ENCODE measurements at regions not wholly inside any gene's neighbourhood (a gene's known extent, or its start where the extent isn't known, plus 50 kb on each side); places are given as distances from the start of the nearest gene placed in this dataset.
"Not testable (repeated sequence)": the region's sequence is repeated elsewhere in the genome, so short reads cannot be mapped to it uniquely, and the experiment has no call there.

DNA sequence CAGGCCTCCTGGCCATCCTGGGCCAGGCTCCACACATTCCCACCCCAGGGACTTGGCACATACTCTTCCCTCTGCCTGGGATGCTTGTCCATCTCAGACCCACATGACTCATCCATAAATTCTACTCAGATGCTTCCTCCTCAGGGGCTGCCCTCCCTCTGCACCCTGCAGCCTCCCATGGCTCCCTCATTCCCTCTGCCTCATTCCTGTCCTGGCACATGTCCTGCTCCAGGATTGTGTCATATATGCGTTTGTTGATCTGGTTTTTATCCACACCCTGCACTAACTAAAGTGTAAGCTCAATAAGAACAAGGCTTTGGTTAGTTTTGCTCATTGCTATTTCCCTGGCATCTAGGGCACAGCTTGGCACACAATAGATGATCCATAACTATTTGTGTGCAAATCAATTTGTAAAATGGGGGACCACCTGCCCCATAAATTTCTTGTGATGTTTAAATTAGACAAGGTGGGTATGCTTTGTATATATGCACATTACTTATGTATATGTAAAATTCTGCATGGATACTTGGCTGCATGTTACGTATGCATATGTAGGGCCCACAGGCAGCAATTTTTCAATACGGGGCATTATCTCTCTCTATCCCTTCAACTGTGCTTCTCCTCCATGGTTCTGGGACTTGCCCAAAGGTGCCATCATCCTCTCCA, 191.4 kb downstream of the PTPRU start:
- no peak for DNase-seq

DNA sequence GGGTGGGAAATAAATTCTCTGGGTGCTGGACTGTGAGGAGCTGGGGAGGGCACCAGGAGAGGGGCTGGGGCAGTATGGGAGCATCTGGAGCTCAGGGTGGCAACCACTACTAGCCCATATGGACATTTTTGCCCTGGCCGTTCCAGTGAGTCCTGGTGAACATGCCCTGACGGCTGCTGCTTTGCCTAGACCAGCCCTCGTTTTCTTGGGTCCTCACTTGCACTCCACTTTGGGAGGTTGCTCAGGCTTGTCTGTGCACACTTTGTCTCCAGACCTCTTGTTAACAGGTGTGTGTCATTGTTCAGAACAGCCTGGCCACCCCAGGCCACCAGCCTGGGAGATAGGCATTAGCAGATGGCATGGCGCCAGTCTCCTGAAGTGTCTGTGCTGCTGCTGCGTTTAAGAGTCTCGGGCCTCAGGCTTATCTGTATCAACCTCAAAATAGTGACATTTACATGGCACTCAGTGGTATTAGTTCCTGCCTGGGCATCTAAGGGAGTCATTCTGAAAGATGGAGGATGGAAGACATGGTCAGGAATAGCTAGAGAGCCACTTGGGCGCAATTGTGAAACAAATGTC, 190.5 kb downstream of the PTPRU start:
- no peak for DNase-seq

- no peak for DNase-seq
Measured at GRCh38 chr1:29425631-29426030, 189.3 kb downstream of the PTPRU start.

GRCh38 chr1:29424266-29424665, 187.9 kb downstream of the PTPRU start:
- no peak for DNase-seq

GRCh38 chr1:29420202-29420601, 183.9 kb downstream of the PTPRU start:
- DNase-seq: no peak

DNA sequence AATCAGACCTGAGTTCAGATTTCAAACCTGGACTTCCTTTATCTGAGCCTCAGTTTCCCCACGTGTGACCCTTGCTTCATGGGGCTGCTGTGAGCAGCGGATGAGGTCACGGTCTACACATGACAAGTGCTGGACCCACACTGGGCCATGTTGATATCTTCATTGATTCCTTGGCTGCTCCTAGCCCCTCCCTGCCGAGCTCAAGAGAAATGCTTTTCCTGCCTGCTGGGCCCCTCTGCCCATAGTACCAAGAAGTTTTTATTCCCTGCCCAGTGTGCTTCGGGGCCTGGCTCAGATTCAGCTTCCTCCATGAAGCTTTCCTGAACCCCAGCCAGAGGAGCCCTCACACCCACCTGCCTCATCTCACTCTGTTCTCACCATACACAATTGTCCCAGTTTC, 181.6 kb downstream of the PTPRU start:
- no peak for DNase-seq

DNA sequence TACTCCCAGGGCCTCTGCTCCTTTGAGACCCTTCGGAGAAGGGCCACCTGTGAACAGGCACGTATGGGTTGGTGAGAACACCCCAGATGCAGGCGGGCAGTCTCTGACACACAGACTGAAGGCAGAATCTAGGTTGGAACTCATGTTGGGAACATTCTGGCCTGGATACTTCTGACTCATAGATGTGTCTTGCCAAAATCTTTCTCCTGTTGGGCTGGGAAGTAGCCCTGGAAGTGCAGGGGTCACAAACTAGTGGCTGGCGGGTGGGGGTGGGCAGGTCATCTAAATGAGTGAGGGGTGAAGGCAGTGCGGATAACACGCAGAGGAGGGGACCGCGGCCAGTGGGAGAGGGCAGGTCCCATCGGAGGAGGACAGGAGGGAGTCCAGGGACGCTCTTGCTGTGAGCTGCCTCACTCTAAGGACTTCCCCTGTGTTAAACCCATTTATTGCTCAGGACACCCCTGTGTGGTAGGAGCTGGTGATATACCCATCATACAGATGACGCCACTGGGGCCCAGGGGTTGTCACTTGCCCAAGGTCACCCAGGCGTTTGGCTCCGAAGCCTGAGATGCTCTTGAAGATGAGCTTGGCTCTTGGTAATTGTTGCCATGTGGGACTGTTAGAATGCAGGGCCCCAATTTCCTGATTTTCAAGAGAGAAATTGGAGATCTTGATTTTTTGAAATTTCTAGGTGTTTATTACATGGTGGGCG, 181.0 kb downstream of the PTPRU start:
- DNase-seq: no peak

DNA sequence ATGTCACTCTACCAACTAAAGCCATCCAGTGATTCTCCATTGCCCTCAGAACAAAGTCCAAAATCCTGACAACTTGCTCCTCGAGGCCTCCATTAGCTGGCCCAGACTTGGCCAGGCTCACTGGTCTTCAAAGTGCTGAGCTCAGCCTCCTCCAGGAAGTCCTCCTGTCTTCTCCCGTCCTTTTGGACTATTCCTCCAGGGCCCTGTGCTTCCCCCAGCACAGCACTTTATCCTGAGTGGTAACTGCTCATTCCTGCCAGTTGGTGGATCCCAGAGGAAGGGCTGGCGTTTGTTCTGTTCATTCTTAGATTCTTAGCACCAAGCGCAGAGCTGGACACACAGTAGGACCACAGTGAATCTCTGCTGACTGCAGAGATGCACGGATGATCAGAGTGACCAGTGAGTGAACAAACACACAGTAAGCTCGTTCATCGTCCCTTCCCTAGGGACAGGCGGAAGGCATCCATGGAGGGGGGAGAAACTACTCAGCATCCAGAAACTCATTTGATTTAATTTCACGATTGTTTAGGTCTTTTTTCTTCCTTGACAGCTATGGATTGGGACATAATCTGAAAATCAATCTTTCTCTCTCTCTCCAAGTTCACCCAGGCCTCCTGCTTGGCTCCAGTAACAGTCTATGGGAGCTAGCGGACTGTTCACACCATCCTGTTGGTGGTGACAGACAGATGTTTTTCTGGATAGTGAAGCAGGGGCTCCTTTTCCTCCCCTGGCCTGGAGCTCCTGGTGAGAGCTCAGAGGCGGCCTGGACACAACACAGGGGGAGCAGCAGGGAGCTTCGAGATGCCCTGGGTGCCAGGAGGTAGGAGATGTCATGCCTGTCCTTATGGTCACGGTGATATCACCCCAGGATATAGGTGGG, 180.2 kb downstream of the PTPRU start:
- DNase-seq: no peak

- no peak for DNase-seq
Measured at GRCh38 chr1:29415861-29416260, 179.5 kb downstream of the PTPRU start.

DNA sequence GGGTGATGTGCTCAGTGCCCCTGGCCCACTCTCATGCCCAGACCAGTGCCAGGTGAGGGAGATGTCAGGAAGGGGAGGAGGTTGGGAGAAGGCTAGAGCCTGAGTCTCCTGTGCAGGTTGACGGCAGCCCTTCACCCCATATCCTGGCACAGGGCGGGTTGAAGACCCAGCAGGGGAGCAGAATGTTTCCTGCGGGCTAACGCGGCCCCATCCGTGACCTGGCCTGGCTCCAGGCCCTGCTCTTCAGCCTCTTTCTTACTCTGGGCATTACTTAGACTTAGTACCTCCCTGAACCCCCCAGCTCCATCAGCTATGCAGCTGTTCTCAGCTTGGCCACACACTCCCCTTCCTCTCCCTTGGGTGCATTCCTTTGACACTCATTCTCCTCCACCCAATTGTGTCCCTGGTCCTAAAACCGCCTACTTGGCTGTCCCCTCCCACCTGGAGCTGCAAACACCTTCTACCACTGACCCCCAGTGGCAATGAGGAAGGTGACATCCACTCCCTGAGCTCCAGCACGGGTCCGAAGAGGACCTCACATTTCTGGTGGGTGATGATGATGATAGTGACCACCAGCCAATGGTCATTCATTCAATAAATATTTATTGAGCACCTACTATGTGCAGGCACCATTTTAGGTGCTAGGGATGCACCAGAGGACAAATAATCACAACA, 179.0 kb downstream of the PTPRU start:
- peak; percentile 35 for DNase-seq

- DNase-seq: no peak
Measured at GRCh38 chr1:29414086-29414485, 177.8 kb downstream of the PTPRU start.

DNA sequence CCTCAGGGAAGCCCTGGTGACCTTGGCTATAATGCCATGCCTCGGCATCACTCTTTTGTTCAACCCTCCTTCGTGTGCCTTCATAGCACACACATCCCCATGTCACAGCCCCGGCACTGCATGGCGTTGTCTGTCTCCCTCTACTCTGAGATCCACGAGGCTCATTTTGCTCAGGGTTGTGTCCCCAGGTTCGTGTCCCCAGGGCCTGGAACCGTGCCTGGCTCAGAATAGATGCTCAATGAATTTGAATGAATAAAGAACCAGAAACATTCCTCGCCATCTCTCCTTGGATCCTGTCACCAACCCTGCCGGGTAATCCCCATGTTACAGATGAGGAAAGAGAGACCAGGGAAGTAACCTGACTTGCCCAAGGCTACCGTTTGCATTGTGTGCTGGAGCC, 177.3 kb downstream of the PTPRU start:
- DNase-seq: no peak

- no peak for DNase-seq
Measured at GRCh38 chr1:29412591-29412990, 176.3 kb downstream of the PTPRU start.

DNA sequence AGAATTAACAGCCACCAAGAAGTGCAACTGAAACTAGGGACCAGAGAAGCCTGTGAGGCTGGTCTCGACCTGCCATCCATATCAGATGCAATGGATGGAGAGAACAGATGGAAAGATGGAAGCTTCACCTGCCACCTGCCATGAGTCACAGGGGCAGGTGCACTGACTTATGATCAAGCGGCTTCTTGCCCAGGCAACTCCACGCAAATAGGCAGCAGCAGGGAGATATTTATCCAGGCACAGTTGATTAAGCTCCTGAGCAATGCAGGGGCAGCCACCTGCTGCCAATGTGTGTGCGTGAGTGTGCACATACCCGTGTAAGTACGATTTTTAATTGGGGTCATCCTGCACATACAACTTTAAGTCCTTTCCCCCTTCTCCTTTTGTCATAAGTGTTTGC, 174.2 kb downstream of the PTPRU start:
- no peak for DNase-seq

- DNase-seq: no peak
Measured at GRCh38 chr1:29409616-29410015, 173.3 kb downstream of the PTPRU start.

DNA sequence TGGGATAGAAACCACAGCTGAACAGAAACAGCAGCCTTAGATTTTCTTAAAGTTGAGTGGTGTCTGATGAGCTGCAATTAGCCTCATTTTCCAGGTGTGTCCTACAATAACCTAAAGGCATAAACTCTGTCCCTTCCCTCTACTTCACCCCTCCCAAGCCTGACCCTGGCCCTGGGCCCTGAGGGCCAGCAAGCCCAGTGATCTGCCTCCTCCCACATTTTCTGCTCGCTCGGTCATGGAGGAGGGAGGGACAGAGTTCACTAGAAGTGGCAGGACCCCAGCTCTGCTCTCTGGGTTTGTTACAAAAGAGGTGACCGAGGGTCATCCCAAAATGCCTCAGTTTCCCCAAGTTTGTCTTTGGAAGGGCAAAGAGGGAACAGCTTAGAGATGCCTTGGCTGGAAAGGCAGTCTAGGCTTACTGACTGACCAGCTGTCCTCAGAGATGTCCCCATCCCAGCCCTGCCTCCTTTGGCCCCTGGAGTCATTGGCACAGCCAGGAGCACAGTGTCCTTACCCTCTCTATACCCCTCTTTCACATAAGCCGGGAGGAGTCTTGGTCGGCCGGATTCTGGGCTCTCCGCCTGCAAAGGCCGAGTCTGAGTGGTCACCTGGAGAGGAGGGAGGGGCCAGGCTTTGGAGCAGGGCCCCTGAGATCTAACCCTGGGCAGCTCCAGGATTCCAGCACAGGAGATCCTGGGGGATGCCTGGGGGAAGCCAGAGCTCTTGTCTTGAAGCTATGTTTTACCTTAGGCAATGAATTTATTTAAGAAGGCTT, 172.7 kb downstream of the PTPRU start:
- no peak for DNase-seq

DNA sequence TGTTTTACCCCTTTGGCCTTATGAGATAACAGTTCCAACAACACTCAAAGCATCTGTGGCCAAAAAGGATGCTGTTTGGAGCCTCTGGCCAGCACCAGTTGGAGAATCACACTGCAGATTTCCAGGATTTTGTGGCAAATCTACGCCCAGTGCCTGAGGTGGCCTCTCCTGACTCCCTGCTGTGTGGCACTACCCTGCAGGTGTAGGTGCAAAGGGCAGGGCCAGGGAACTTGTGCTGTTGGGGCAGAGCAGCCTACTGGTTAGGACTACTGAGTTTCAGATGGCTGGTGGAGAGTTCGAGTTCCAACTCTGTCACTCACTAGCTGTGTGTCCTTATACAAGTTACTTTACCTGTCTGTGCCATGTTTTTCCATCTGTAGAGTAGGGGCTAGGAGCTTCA, 170.5 kb downstream of the PTPRU start:
- DNase-seq: no peak

GRCh38 chr1:29400203-29400602, 163.9 kb downstream of the PTPRU start:
- not testable (repeated sequence) for DNase-seq

DNA sequence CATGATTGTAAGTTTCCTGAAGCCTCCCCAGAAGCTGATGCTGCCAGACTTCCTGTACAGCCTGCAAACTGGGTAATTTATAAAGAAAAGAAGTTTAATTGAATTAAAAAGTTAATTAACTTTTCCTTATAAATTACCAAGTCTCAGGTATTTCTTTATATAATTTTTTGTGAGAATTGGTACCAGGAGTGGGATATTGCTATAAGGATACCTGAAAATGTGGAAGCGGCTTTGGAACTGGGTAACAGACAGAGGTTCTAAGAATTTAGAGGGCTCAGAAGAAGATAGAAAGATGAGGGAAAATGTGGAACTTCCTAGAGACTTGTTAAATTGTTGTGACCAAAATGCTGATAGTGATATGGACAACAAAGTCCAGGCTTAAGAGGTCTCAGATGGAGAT, 163.1 kb downstream of the PTPRU start:
- no peak for DNase-seq

DNA sequence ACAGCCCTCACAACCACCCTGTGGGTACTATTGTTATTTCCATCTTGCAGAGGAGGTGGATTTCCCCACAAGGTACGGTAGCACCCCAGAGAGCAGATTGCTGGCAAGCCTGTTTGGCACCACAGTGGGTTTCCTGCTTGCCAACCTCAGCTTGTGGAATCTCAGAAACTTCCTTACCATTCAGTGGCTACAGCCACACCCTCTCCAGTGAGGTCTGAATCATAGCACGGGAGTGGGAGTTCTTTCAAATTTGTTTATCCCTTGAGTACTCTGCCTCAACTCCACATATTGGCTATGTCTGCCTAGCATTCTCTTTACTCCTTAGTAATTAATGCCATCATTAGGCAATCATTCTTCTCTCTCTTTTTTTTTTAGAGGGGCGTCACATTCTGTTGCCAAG, 162.1 kb downstream of the PTPRU start:
- no peak for DNase-seq

- DNase-seq: no peak
Measured at GRCh38 chr1:29397981-29398380, 161.7 kb downstream of the PTPRU start.

DNA sequence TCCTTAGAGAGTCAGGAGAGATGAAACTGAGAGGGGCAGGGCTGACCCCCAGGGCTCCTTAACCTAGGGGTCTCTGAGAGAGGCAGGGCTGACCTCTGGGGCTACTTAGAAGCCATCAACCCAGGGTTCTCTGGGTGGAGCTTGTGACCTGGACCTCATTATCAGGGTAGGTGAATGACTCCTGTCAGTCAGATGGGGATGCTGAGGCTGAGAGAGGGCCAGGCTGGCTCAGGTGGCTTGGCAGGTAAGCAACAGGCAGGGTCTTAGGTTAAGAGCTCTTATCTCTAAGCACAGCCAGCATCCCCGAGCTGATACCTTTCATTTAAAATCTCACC, 160.9 kb downstream of the PTPRU start:
- no peak for DNase-seq
